Ovary (tissue), 3 donors: ENCODE measurements at regions not wholly inside any gene's neighbourhood (a gene's known extent, or its start where the extent isn't known, plus 50 kb on each side); places are given as distances from the start of the nearest gene placed in this dataset.

Experiments
- CTCF ChIP-seq, 3 donors: fragments of 450-650 bp in 2 of 3; fragments of 200-600 bp in 1 of 3; IDR thresholded peaks; one replicate each; pipeline versions ENCODE4 v1.5.1 to v1.8.0; 2016 to 2022; ENCODE audit warnings: antibody characterized with exemption in 3 of 3, mild to moderate bottlenecking in 1 of 3
- EP300 ChIP-seq: sonication (generic); formaldehyde crosslinking; IDR thresholded peaks from one replicate; pipeline ENCODE4 v1.6.1; 2017; ENCODE audit warnings: antibody characterized with exemption
- POLR2A ChIP-seq: fragments of 450-650 bp; IDR thresholded peaks from one replicate; pipeline ENCODE4 v1.6.1; 2017; ENCODE audit warnings: antibody characterized with exemption, mild to moderate bottlenecking, moderate library complexity
- donor health status: DM: no; HTN: no; CAD: no.

GRCh38 chr12:61891632-61892031, 368.6 kb upstream of the USP15 start:
- TF ChIP-seq CTCF (IDR thresholded peaks at IDR 0.05) (no peak), POLR2A (no peak), EP300 (no peak)
